IMR-90 (cell line): ENCODE measurements at regions not wholly inside any gene's neighbourhood (a gene's known extent, or its start where the extent isn't known, plus 50 kb on each side); places are given as distances from the start of the nearest gene placed in this dataset.

Experiments used
- ATAC-seq: fragments of 200-7000 bp; cut with Tn5 transposase; 2 replicates; pipeline ENCODE4 v1.9.1; 2020; ENCODE audit warnings: low read depth, mild to moderate bottlenecking, moderate library complexity
- BruUV-seq: library from RNA; stranded (reverse); fragments of 400-500 nt; replicated peaks from 2 replicates; lab custom pipeline; 2021; lab: Mats Ljungman, UMichigan
- CTCF ChIA-PET: fragments of 300-600 bp; formaldehyde crosslinking; extraction: SDS; loops from one replicate; lab custom pipeline; 2021; ENCODE audit warnings: antibody characterized with exemption; lab: Yijun Ruan, JAX
- POLR2A ChIA-PET: fragments of 300-600 bp; sonication (Branson Sonifier 250); formaldehyde crosslinking; loops from one replicate; lab custom pipeline; 2022; ENCODE audit warnings: antibody characterized with exemption; ENCODE audit not compliant: unreplicated experiment; lab: Charles Lee
- DNase-seq: peaks from one replicate; pipeline ENCODE4 v3.0.0; 2013
- H2AFZ ChIP-seq: replicated peaks from 2 replicates; pipeline ENCODE3; 2013; ENCODE audit warnings: low read length, mild to moderate bottlenecking; ENCODE audit not compliant: poor library complexity
- H2AK5ac ChIP-seq: 2 replicates; pipeline ENCODE4 v1.6.1; 2013; ENCODE audit warnings: low read depth, low read length, inconsistent platforms
- H2AK9ac ChIP-seq: replicated peaks from 2 replicates; pipeline ENCODE3; 2013; ENCODE audit warnings: mild to moderate bottlenecking, low read depth, low read length, moderate library complexity; ENCODE audit not compliant: poor library complexity
- H2BK120ac ChIP-seq: 2 replicates; pipeline ENCODE4 v1.6.1; 2013; ENCODE audit warnings: low read depth, low read length, inconsistent platforms
- H2BK15ac ChIP-seq: 3 replicates; pipeline ENCODE4 v1.6.1; 2013; ENCODE audit warnings: low read depth, low read length, inconsistent platforms
- H2BK20ac ChIP-seq: 2 replicates; pipeline ENCODE4 v1.6.1; 2013; ENCODE audit warnings: low read depth, mild to moderate bottlenecking, inconsistent platforms, low read length, moderate library complexity
- H2BK5ac ChIP-seq: 2 replicates; pipeline ENCODE4 v1.6.1; 2013; ENCODE audit warnings: mild to moderate bottlenecking, low read depth, low read length, inconsistent platforms; ENCODE audit not compliant: poor library complexity, severe bottlenecking
- H3K14ac ChIP-seq: replicated peaks from 2 replicates; pipeline ENCODE4 v1.6.1; 2013; ENCODE audit warnings: low read depth, low read length, inconsistent platforms
- H3K18ac ChIP-seq: 2 replicates; pipeline ENCODE4 v1.6.1; 2013; ENCODE audit warnings: low read depth, low read length, control low read depth
- H3K23ac ChIP-seq: 2 replicates; pipeline ENCODE4 v1.6.1; 2013; ENCODE audit warnings: low read depth, low read length, inconsistent platforms
- H3K27ac ChIP-seq: 2 replicates; pipeline ENCODE4 v1.5.1; 2013; ENCODE audit warnings: mild to moderate bottlenecking, control low read depth, low read length; ENCODE audit not compliant: insufficient read depth
- H3K27me3 ChIP-seq: 2 replicates; pipeline ENCODE4 v1.6.1; 2013; ENCODE audit warnings: low read length; ENCODE audit not compliant: control insufficient read depth, insufficient read depth
- H3K36me3 ChIP-seq: 2 replicates; pipeline ENCODE4 v1.6.1; 2013; ENCODE audit warnings: low read length, mixed read lengths; ENCODE audit not compliant: control insufficient read depth, insufficient read depth
- H3K4ac ChIP-seq: 2 replicates; pipeline ENCODE4 v1.6.1; 2013; ENCODE audit warnings: low read depth, low read length, inconsistent platforms
- H3K4me1 ChIP-seq: 2 replicates; pipeline ENCODE4 v1.6.1; 2013; ENCODE audit warnings: low read length, mixed read lengths; ENCODE audit not compliant: control insufficient read depth, insufficient read depth
- H3K4me2 ChIP-seq: 2 replicates; pipeline ENCODE4 v1.6.1; 2013; ENCODE audit warnings: low read depth, mild to moderate bottlenecking, control low read depth, low read length, moderate library complexity
- H3K4me3 ChIP-seq: 2 replicates; pipeline ENCODE4 v1.5.1; 2013; ENCODE audit warnings: low read depth, mild to moderate bottlenecking, control low read depth, low read length, moderate library complexity; ENCODE audit not compliant: insufficient read depth
- H3K56ac ChIP-seq: 2 replicates; pipeline ENCODE4 v1.6.1; 2013; ENCODE audit warnings: low read length, inconsistent platforms; ENCODE audit not compliant: insufficient read depth; ENCODE audit errors: extremely low read depth
- H3K79me1 ChIP-seq, 2 experiments: 2 replicates each; pipeline ENCODE4 v1.6.1; 2013; ENCODE audit warnings: low read length in 2 of 2, inconsistent platforms in 1 of 2, low read depth in 1 of 2
- H3K9ac ChIP-seq: 2 replicates; pipeline ENCODE4 v1.6.1; 2013; ENCODE audit warnings: low read depth, low read length, control low read depth
- H3K9me1 ChIP-seq: 2 replicates; pipeline ENCODE4 v1.6.1; 2013; ENCODE audit warnings: low read length, inconsistent platforms; ENCODE audit not compliant: insufficient read depth
- H3K9me3 ChIP-seq: 2 replicates; pipeline ENCODE4 v1.6.1; 2013; ENCODE audit warnings: low read length; ENCODE audit not compliant: control insufficient read depth, insufficient read depth
- H4K20me1 ChIP-seq: 2 replicates; pipeline ENCODE4 v1.6.1; 2013; ENCODE audit warnings: low read length, inconsistent platforms; ENCODE audit not compliant: insufficient read depth
- H4K5ac ChIP-seq: 2 replicates; pipeline ENCODE4 v1.6.1; 2013; ENCODE audit warnings: mild to moderate bottlenecking, low read depth, low read length, control low read depth
- H4K8ac ChIP-seq, 2 experiments: 2 replicates each; pipeline ENCODE4 v1.6.1; 2013; ENCODE audit warnings: low read depth in 2 of 2, low read length in 2 of 2, control low read depth in 1 of 2, inconsistent platforms in 1 of 2
- H4K91ac ChIP-seq: 2 replicates; pipeline ENCODE4 v1.6.1; 2013; ENCODE audit warnings: low read depth, low read length, inconsistent platforms; ENCODE audit not compliant: insufficient read depth
- BHLHE40 ChIP-seq: fragments of 150-350 bp; IDR thresholded peaks from 2 replicates; pipeline ENCODE4 v1.6.1; 2016; ENCODE audit warnings: mild to moderate bottlenecking, low read depth, low read length
- CEBPB ChIP-seq: IDR thresholded peaks from 2 replicates; pipeline ENCODE4 v1.6.1; 2012; ENCODE audit warnings: low read depth, low read length, improper control_type of control experiment
- CHD1 ChIP-seq: IDR thresholded peaks from 2 replicates; pipeline ENCODE4 v1.6.1; 2012; ENCODE audit warnings: low read depth, low read length, improper control_type of control experiment
- FOS ChIP-seq: fragments of 150-350 bp; IDR thresholded peaks from 2 replicates; pipeline ENCODE4 v1.6.1; 2016; ENCODE audit warnings: low read depth, low read length
- MAFK ChIP-seq: IDR thresholded peaks from 2 replicates; pipeline ENCODE4 v1.6.1; 2012; ENCODE audit warnings: low read depth, low read length, improper control_type of control experiment
- MAZ ChIP-seq: IDR thresholded peaks from 2 replicates; pipeline ENCODE4 v1.6.1; 2012; ENCODE audit warnings: low read depth, mild to moderate bottlenecking, low read length, improper control_type of control experiment, moderate library complexity, borderline replicate concordance
- MXI1 ChIP-seq: IDR thresholded peaks from 2 replicates; pipeline ENCODE4 v1.6.1; 2012; ENCODE audit warnings: low read depth, mild to moderate bottlenecking, low read length, moderate library complexity, borderline replicate concordance
- NFE2L2 ChIP-seq: fragments of 150-350 bp; IDR thresholded peaks from 2 replicates; pipeline ENCODE4 v1.6.1; 2016; ENCODE audit warnings: low read depth, mild to moderate bottlenecking, low read length
- POLR2A ChIP-seq: IDR thresholded peaks from 2 replicates; pipeline ENCODE4 v1.6.1; 2012; ENCODE audit warnings: mild to moderate bottlenecking, low read depth, low read length
- RAD21 ChIP-seq: IDR thresholded peaks from 2 replicates; pipeline ENCODE4 v1.6.1; 2012; ENCODE audit warnings: low read length, improper control_type of control experiment
- RCOR1 ChIP-seq: IDR thresholded peaks from 2 replicates; pipeline ENCODE4 v1.6.1; 2012; ENCODE audit warnings: mild to moderate bottlenecking, low read length, improper control_type of control experiment; ENCODE audit not compliant: insufficient replicate concordance
- RFX5 ChIP-seq: IDR thresholded peaks from 2 replicates; pipeline ENCODE4 v1.8.0; 2012; ENCODE audit warnings: low read depth, mild to moderate bottlenecking, low read length, moderate library complexity
- SMC3 ChIP-seq: fragments of 150-350 bp; IDR thresholded peaks from 2 replicates; pipeline ENCODE4 v1.6.1; 2016; ENCODE audit warnings: low read depth, mild to moderate bottlenecking, antibody characterized with exemption, low read length, moderate library complexity
- WGBS, 2 experiments: methylation state at CpG; one replicate each; pipeline versions ENCODE4 v1.1.5 to v1.1.7; 2013; ENCODE audit warnings: missing lambda C conversion rate in 2 of 2; ENCODE audit not compliant: insufficient read length in 1 of 2; ENCODE audit errors: extremely low coverage in 2 of 2; 5-methylcytosine and 5-hydroxymethylcytosine counted together
- dilution Hi-C: fragments of 300-500 bp; cut with HindIII; formaldehyde crosslinking; loops from one replicate; pipeline ENCODE4 v1.14.3; 2018; ENCODE audit warnings: low sequenced_read_pairs; ENCODE audit not compliant: unreplicated experiment
- in situ Hi-C: fragments of 300-500 bp; cut with MboI; formaldehyde crosslinking; loops from 3 replicates; pipeline ENCODE4 v1.14.3; 2019; ENCODE audit warnings: low sequenced_read_pairs, inconsistent platforms, mixed read lengths
- intact Hi-C: fragments of 100-400 bp; cut with micrococcal nuclease; formaldehyde crosslinking; loops from 2 replicates; pipeline ENCODE4 v1.10.0; 2022
- TF ChIP-seq, protein P1 (sequence below): fragments of 150-350 bp; IDR thresholded peaks from 2 replicates; pipeline ENCODE4 v1.6.1; 2016; ENCODE audit warnings: low read depth, mild to moderate bottlenecking, low read length, moderate library complexity, borderline replicate concordance
- TF ChIP-seq, protein P2 (sequence below): conservative IDR thresholded peaks from 2 replicates; pipeline ENCODE4 v1.5.1; 2012; ENCODE audit warnings: mild to moderate bottlenecking, low read depth, low read length, improper control_type of control experiment
- TF ChIP-seq, protein P3 (sequence below): fragments of 150-350 bp; IDR thresholded peaks from 2 replicates; pipeline ENCODE4 v1.6.1; 2017; ENCODE audit warnings: mild to moderate bottlenecking, antibody characterized with exemption, low read length, low read depth

DNA sequence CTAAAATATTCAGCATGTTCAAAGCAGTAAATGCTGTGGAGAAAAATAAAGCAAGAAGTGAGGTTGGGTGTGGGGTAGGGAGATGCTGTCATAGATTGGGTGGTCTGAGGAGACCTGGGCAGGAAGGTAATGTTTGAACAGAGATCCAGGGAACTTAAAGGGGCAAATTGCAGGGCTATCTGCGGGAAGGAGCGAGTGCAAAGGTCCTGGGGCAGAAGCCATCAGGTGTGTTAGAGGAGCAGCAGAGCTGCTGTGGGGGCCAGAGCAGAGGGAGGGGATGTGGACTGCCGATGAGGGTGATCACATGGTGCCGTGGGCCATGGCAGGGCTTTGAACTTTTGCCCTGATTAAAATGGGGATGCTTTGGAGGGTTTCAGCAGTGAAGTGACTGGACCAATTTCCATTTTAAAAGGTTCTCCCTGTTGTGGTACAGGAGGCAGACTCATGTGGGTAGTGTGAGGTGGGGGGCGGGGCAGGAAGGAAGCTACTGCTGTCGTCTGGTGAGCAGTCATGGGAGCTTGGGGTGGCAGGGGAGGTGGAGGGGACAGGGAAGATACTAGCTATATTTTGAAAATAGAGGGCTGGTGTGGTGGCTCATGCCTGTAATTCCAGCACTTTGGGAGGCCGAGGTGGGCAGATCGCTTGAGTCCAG, 145.0 kb downstream of the AACS start:
- ChIA-PET POLR2A (no interaction called here), CTCF (no interaction called here)
- Histone ChIP-seq H3K4me3 (no peak overlapping the region), H4K20me1 (no peaks in the 10 kb centered on the region), H3K9ac (no peak overlapping the region), H3K9me3 (no peaks in the 10 kb centered on the region), H3K18ac (no peak overlapping the region), H3K79me1 (no peaks in the 10 kb centered on the region), H4K91ac (no peak overlapping the region), H2BK15ac (no peak overlapping the region), H3K4me1 (no peaks in the 10 kb centered on the region), H3K23ac (no peak overlapping the region), H3K14ac (no peak overlapping the region), H2BK20ac (no peak overlapping the region), H2BK5ac (no peak overlapping the region), H2AK9ac (no peak overlapping the region), H2AK5ac (no peak overlapping the region), H3K36me3 (no peaks in the 10 kb centered on the region), H2BK120ac (no peak overlapping the region), H3K27me3 (no peaks in the 10 kb centered on the region), H3K4ac (no peak overlapping the region), H3K9me1 (no peaks in the 10 kb centered on the region), H3K4me2 (no peak overlapping the region), H4K8ac (no peak overlapping the region), H2AFZ (no peak overlapping the region), H3K27ac (no peak overlapping the region), H4K5ac (no peak overlapping the region), H3K56ac (no peak overlapping the region)
- DNase-seq = no peak
- ATAC-seq = no peak
- 43% methylated on average over 3 of the region's 8 CpGs; no CpG with 5 or more reads in 1 of the 2 experiments for WGBS, 2 experiments
- no peak for TF ChIP-seq RAD21
- no peak for TF ChIP-seq MAFK
- no peak for TF ChIP-seq BHLHE40
- TF ChIP-seq RFX5 = no peak
- TF ChIP-seq, protein P1, sequence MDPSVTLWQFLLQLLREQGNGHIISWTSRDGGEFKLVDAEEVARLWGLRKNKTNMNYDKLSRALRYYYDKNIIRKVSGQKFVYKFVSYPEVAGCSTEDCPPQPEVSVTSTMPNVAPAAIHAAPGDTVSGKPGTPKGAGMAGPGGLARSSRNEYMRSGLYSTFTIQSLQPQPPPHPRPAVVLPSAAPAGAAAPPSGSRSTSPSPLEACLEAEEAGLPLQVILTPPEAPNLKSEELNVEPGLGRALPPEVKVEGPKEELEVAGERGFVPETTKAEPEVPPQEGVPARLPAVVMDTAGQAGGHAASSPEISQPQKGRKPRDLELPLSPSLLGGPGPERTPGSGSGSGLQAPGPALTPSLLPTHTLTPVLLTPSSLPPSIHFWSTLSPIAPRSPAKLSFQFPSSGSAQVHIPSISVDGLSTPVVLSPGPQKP = no peak
- no peak for TF ChIP-seq NFE2L2
- no peak for TF ChIP-seq POLR2A
- TF ChIP-seq, protein P2, sequence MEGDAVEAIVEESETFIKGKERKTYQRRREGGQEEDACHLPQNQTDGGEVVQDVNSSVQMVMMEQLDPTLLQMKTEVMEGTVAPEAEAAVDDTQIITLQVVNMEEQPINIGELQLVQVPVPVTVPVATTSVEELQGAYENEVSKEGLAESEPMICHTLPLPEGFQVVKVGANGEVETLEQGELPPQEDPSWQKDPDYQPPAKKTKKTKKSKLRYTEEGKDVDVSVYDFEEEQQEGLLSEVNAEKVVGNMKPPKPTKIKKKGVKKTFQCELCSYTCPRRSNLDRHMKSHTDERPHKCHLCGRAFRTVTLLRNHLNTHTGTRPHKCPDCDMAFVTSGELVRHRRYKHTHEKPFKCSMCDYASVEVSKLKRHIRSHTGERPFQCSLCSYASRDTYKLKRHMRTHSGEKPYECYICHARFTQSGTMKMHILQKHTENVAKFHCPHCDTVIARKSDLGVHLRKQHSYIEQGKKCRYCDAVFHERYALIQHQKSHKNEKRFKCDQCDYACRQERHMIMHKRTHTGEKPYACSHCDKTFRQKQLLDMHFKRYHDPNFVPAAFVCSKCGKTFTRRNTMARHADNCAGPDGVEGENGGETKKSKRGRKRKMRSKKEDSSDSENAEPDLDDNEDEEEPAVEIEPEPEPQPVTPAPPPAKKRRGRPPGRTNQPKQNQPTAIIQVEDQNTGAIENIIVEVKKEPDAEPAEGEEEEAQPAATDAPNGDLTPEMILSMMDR = no peak
- no peak for TF ChIP-seq SMC3
- no peak for TF ChIP-seq RCOR1
- TF ChIP-seq CEBPB = no peak
- no peak for TF ChIP-seq MAZ
- TF ChIP-seq MXI1 = no peak
- TF ChIP-seq CHD1 = no peak
- TF ChIP-seq, protein P3, sequence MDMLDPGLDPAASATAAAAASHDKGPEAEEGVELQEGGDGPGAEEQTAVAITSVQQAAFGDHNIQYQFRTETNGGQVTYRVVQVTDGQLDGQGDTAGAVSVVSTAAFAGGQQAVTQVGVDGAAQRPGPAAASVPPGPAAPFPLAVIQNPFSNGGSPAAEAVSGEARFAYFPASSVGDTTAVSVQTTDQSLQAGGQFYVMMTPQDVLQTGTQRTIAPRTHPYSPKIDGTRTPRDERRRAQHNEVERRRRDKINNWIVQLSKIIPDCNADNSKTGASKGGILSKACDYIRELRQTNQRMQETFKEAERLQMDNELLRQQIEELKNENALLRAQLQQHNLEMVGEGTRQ = no peak
- no peak for TF ChIP-seq FOS
- BruUV-seq = no TSS peak
- in situ Hi-C loops = no loop called here
- dilution Hi-C loops = no loop called here
- intact Hi-C loops = no loop called here
